CD4-positive, CD25-positive, alpha-beta regulatory T cell (primary cell): ENCODE measurements at regions not wholly inside any gene's neighbourhood (a gene's known extent, or its start where the extent isn't known, plus 50 kb on each side); places are given as distances from the start of the nearest gene placed in this dataset.

ENCODE experiments used
- ATAC-seq, 2 donors: fragments of 150-1000 bp; cut with Tn5 transposase; one replicate each; pipeline ENCODE4 v1.10.0; 2021; ENCODE audit warnings: low read depth in 2 of 2, moderate number of reproducible peaks in 2 of 2, moderate library complexity in 1 of 2
- DNase-seq, 3 donors: peaks; one replicate each; pipeline versions ENCODE4 v3.0.0 to v3.0.0-alpha.2; 2012 to 2022; ENCODE audit warnings: mixed read lengths in 1 of 3
- H3K27ac ChIP-seq: one replicate; pipeline ENCODE4 v1.7.0; 2013; ENCODE audit warnings: mild to moderate bottlenecking, low read length; ENCODE audit not compliant: insufficient read depth, poor library complexity, severe bottlenecking
- H3K27me3 ChIP-seq: one replicate; pipeline ENCODE4 v1.7.0; 2013; ENCODE audit warnings: low read length; ENCODE audit not compliant: control insufficient read depth, insufficient read depth
- H3K36me3 ChIP-seq: one replicate; pipeline ENCODE4 v1.7.0; 2013; ENCODE audit warnings: mild to moderate bottlenecking, low read length, moderate library complexity; ENCODE audit not compliant: control insufficient read depth, insufficient read depth
- H3K4me1 ChIP-seq: 2 replicates; pipeline ENCODE4 v1.7.0; 2013; ENCODE audit warnings: mild to moderate bottlenecking, low read length; ENCODE audit not compliant: insufficient read depth, control insufficient read depth, poor library complexity, severe bottlenecking
- H3K4me3 ChIP-seq: one replicate; pipeline ENCODE4 v1.7.0; 2013; ENCODE audit warnings: low read depth, mild to moderate bottlenecking, low read length, moderate library complexity
- H3K9me3 ChIP-seq, 2 experiments: 1 replicate in 1 of 2; 2 replicates in 1 of 2; pipeline ENCODE4 v1.7.0; 2013; ENCODE audit warnings: low read length in 2 of 2, mild to moderate bottlenecking in 1 of 2, moderate library complexity in 1 of 2; ENCODE audit not compliant: control insufficient read depth in 2 of 2
- H3K27ac Mint-ChIP-seq, 3 donors: one replicate each; pipeline ENCODE4 v1.8.0; 2020 to 2022; ENCODE audit warnings: mild to moderate bottlenecking in 3 of 3, mixed read lengths in 3 of 3, moderate library complexity in 2 of 3
- H3K27me3 Mint-ChIP-seq: one replicate; pipeline ENCODE4 v1.8.0; 2022; ENCODE audit warnings: mild to moderate bottlenecking, mixed read lengths
- H3K36me3 Mint-ChIP-seq: one replicate; pipeline ENCODE4 v1.8.0; 2020; ENCODE audit warnings: mixed read lengths
- H3K4me1 Mint-ChIP-seq, 4 donors: one replicate each; pipeline ENCODE4 v1.8.0; 2020 to 2022; ENCODE audit warnings: mixed read lengths in 4 of 4, mild to moderate bottlenecking in 1 of 4
- H3K4me3 Mint-ChIP-seq, 4 donors: one replicate each; pipeline ENCODE4 v1.8.0; 2020 to 2022; ENCODE audit warnings: mild to moderate bottlenecking in 4 of 4, mixed read lengths in 4 of 4, moderate library complexity in 3 of 4
- H3K9me3 Mint-ChIP-seq, 7 donors: one replicate each; pipeline ENCODE4 v1.8.0; 2020 to 2022; ENCODE audit warnings: mixed read lengths in 7 of 7, mild to moderate bottlenecking in 3 of 7, moderate library complexity in 2 of 7

GRCh38 chr2:14221466-14221865 is 411.1 kb upstream of the LRATD1 start:
- ATAC-seq (no peak), DNase-seq (no peak)
- H3K36me3 Mint-ChIP-seq, result no peaks in the 10 kb centered on the region
- no peak overlapping the region for H3K4me3 Mint-ChIP-seq
- no peak overlapping the region for H3K4me3 ChIP-seq
- H3K9me3 Mint-ChIP-seq, result peaks cover 0 to 5% (median 2%) of the 10 kb centered on the region in 7 donors
- no peak overlapping the region for H3K27ac ChIP-seq
- H3K4me1 Mint-ChIP-seq, result no peaks in the 10 kb centered on the region
- H3K27me3 ChIP-seq, result no peaks in the 10 kb centered on the region
- H3K4me1 ChIP-seq, result no peaks in the 10 kb centered on the region
- no peaks in the 10 kb centered on the region for H3K36me3 ChIP-seq
- H3K27me3 Mint-ChIP-seq, result no peaks in the 10 kb centered on the region
- no peak overlapping the region for H3K27ac Mint-ChIP-seq
- H3K9me3 ChIP-seq, result no peaks in the 10 kb centered on the region

DNA sequence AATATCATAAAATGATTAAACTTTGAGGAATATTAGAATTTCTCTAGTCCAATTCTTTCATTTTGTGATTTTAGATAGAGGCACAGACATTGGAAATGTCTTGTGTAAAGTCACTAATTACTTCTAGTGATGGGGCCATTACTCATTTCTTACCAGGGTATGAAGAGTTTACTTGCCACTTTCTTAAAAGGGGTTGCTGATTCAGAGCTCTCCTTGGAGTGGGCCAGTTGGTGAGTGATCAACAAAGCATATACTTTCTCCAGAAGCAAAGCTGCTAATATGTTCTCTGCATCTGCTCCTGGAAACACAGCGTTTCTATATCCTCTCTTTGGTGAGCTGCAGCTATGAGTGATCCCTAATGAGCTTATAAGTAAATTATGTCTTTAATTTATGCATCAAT is 408.9 kb upstream of the LRATD1 start:
- no peak overlapping the region for H3K27ac Mint-ChIP-seq
- DNase-seq (no peak), ATAC-seq (no peak)
- peaks cover 0 to 5% (median 4%) of the 10 kb centered on the region in 7 donors for H3K9me3 Mint-ChIP-seq
- no peaks in the 10 kb centered on the region for H3K36me3 Mint-ChIP-seq
- no peaks in the 10 kb centered on the region for H3K9me3 ChIP-seq
- H3K36me3 ChIP-seq, result no peaks in the 10 kb centered on the region
- H3K4me3 Mint-ChIP-seq, result no peak overlapping the region
- H3K4me3 ChIP-seq, result no peak overlapping the region
- no peaks in the 10 kb centered on the region for H3K27me3 Mint-ChIP-seq
- H3K27ac ChIP-seq, result no peak overlapping the region
- H3K4me1 ChIP-seq, result no peaks in the 10 kb centered on the region
- no peaks in the 10 kb centered on the region for H3K4me1 Mint-ChIP-seq
- no peaks in the 10 kb centered on the region for H3K27me3 ChIP-seq

DNA sequence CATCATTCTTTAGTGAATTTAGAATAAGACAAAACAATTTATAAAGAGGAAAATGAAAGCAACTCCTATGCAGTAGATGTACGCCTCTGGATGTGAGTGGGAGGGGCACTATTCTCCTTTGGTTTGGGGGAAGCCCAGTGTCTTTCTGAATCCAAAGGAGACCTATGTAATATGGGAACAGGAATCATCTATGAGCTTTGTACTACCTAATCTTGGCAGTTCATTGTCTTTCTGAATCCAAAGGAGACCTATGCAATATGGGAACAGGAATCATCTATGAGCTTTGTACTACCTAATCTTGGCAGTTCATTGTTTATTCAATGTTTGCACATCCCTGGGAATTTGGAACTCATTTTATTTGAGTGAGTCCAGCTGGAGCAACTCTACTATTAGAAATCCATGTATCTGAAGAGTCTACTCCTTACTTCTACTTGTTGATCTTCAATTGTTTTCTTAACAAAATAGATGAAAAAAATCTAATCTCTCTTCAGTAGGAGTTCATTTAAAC is 401.1 kb upstream of the LRATD1 start:
- no peak overlapping the region for H3K27ac ChIP-seq
- Mint-ChIP-seq H3K4me3 (no peak overlapping the region), H3K4me1 (no peaks in the 10 kb centered on the region), H3K36me3 (no peaks in the 10 kb centered on the region), H3K9me3 (peaks cover 0 to 10% (median 6%) of the 10 kb centered on the region in 7 donors), H3K27me3 (no peaks in the 10 kb centered on the region), H3K27ac (no peak overlapping the region)
- no peak overlapping the region for H3K4me3 ChIP-seq
- no peaks in the 10 kb centered on the region for H3K9me3 ChIP-seq
- no peaks in the 10 kb centered on the region for H3K4me1 ChIP-seq
- ATAC-seq (no peak), DNase-seq (no peak)
- H3K27me3 ChIP-seq, result no peaks in the 10 kb centered on the region
- no peaks in the 10 kb centered on the region for H3K36me3 ChIP-seq

- no peaks in the 10 kb centered on the region for H3K9me3 ChIP-seq
- no peak for DNase-seq
- H3K9me3 Mint-ChIP-seq, result peaks cover 0 to 10% (median 4%) of the 10 kb centered on the region in 7 donors
- no peak for ATAC-seq
- no peaks in the 10 kb centered on the region for H3K27me3 Mint-ChIP-seq
- no peaks in the 10 kb centered on the region for H3K27me3 ChIP-seq
- H3K4me1 Mint-ChIP-seq, result no peaks in the 10 kb centered on the region
- no peaks in the 10 kb centered on the region for H3K36me3 ChIP-seq
- no peaks in the 10 kb centered on the region for H3K4me1 ChIP-seq
- H3K4me3 ChIP-seq, result no peak overlapping the region
- H3K27ac ChIP-seq, result no peak overlapping the region
- H3K4me3 Mint-ChIP-seq, result no peak overlapping the region
- H3K27ac Mint-ChIP-seq, result no peak overlapping the region
- H3K36me3 Mint-ChIP-seq, result no peaks in the 10 kb centered on the region
Observed at GRCh38 chr2:14232217-14232616, 400.3 kb upstream of the LRATD1 start.

- Mint-ChIP-seq H3K27ac (no peak overlapping the region), H3K36me3 (no peaks in the 10 kb centered on the region), H3K27me3 (no peaks in the 10 kb centered on the region), H3K4me3 (no peak overlapping the region), H3K9me3 (peaks cover 0 to 10% (median 3%) of the 10 kb centered on the region in 7 donors), H3K4me1 (no peaks in the 10 kb centered on the region)
- DNase-seq (no peak), ATAC-seq (no peak)
- H3K4me3 ChIP-seq, result no peak overlapping the region
- no peaks in the 10 kb centered on the region for H3K36me3 ChIP-seq
- H3K27ac ChIP-seq, result no peak overlapping the region
- no peaks in the 10 kb centered on the region for H3K27me3 ChIP-seq
- H3K4me1 ChIP-seq, result no peaks in the 10 kb centered on the region
- no peaks in the 10 kb centered on the region for H3K9me3 ChIP-seq
Observed at GRCh38 chr2:14234911-14235310, 397.6 kb upstream of the LRATD1 start.

DNA sequence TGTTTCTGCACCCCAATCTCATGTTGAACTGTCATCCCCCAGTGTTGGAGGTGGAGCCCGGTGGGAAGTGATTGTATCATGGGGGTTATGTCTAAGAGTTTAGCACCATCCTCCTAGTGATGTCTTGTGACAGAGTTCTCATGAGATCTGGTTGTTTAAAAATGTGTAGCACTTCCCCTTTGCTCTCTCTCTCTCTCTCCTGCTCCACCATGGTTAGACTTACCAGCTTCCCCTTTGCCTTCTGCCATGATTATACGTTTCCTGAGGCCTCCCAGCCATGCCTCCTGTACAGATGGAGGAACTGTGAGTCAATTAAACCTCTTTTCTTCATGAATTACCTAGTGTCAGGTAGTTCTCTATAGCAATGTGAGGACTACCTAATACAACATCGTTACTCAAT is 396.9 kb upstream of the LRATD1 start:
- H3K27ac Mint-ChIP-seq, result no peak overlapping the region
- no peaks in the 10 kb centered on the region for H3K36me3 Mint-ChIP-seq
- H3K4me3 Mint-ChIP-seq, result no peak overlapping the region
- H3K9me3 Mint-ChIP-seq, result peaks cover 0 to 9% (median 0%) of the 10 kb centered on the region in 7 donors
- Histone ChIP-seq H3K4me1 (no peaks in the 10 kb centered on the region), H3K36me3 (no peaks in the 10 kb centered on the region), H3K27me3 (no peaks in the 10 kb centered on the region), H3K4me3 (no peak overlapping the region), H3K9me3 (no peaks in the 10 kb centered on the region), H3K27ac (no peak overlapping the region)
- H3K4me1 Mint-ChIP-seq, result no peaks in the 10 kb centered on the region
- DNase-seq (no peak), ATAC-seq (no peak)
- H3K27me3 Mint-ChIP-seq, result no peaks in the 10 kb centered on the region

DNA sequence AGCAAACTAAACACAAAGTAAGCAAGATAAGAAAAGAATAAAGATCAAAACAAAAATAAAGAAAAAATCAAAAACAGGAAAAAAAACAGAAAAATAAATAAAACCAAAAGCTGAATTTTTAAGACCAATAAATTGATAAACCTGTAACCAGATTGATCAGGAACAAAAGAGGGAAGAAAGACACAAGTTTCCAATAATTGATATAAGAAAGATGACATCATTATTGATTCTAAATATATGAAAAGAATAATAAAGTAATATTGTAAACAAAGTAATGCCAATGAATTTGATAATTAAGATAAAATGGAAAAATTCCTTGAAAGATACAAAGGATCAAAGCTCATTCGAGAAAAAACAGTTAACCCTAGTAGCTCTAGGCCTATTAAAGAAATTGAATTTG is 394.6 kb upstream of the LRATD1 start:
- Mint-ChIP-seq H3K27ac (no peak overlapping the region), H3K4me3 (no peak overlapping the region), H3K27me3 (no peaks in the 10 kb centered on the region), H3K4me1 (no peaks in the 10 kb centered on the region), H3K9me3 (peaks cover 0 to 8% (median 0%) of the 10 kb centered on the region in 7 donors), H3K36me3 (no peaks in the 10 kb centered on the region)
- H3K4me3 ChIP-seq, result no peak overlapping the region
- no peaks in the 10 kb centered on the region for H3K4me1 ChIP-seq
- DNase-seq, result no peak
- H3K27ac ChIP-seq, result no peak overlapping the region
- H3K9me3 ChIP-seq, result no peaks in the 10 kb centered on the region
- H3K27me3 ChIP-seq, result no peaks in the 10 kb centered on the region
- no peak for ATAC-seq
- no peaks in the 10 kb centered on the region for H3K36me3 ChIP-seq

- no peaks in the 10 kb centered on the region for H3K4me1 ChIP-seq
- no peak overlapping the region for H3K4me3 ChIP-seq
- H3K9me3 ChIP-seq, result no peaks in the 10 kb centered on the region
- Mint-ChIP-seq H3K27ac (no peak overlapping the region), H3K27me3 (no peaks in the 10 kb centered on the region), H3K36me3 (no peaks in the 10 kb centered on the region), H3K4me3 (no peak overlapping the region), H3K4me1 (no peaks in the 10 kb centered on the region), H3K9me3 (peaks cover 0 to 4% (median 0%) of the 10 kb centered on the region in 7 donors)
- ATAC-seq (no peak), DNase-seq (no peak)
- H3K27ac ChIP-seq, result no peak overlapping the region
- no peaks in the 10 kb centered on the region for H3K27me3 ChIP-seq
- H3K36me3 ChIP-seq, result no peaks in the 10 kb centered on the region
Observed at GRCh38 chr2:14239605-14240004, 392.9 kb upstream of the LRATD1 start.
